Lower leg skin (tissue), 3 donors: ENCODE measurements at regions not wholly inside any gene's neighbourhood (a gene's known extent, or its start where the extent isn't known, plus 50 kb on each side); places are given as distances from the start of the nearest gene placed in this dataset.

Experiments used
- POLR2A ChIP-seq, 2 donors: fragments of 450-650 bp; IDR thresholded peaks; one replicate each; pipeline ENCODE4 v1.6.1; 2016 to 2017; ENCODE audit warnings: antibody characterized with exemption in 2 of 2, mild to moderate bottlenecking in 1 of 2, moderate library complexity in 1 of 2
- TF ChIP-seq, protein P1 (sequence below), 3 donors: fragments of 450-650 bp; IDR thresholded peaks; one replicate each; pipeline ENCODE4 v1.5.1; 2016; ENCODE audit warnings: antibody characterized with exemption in 3 of 3, mild to moderate bottlenecking in 3 of 3, moderate library complexity in 2 of 3

DNA sequence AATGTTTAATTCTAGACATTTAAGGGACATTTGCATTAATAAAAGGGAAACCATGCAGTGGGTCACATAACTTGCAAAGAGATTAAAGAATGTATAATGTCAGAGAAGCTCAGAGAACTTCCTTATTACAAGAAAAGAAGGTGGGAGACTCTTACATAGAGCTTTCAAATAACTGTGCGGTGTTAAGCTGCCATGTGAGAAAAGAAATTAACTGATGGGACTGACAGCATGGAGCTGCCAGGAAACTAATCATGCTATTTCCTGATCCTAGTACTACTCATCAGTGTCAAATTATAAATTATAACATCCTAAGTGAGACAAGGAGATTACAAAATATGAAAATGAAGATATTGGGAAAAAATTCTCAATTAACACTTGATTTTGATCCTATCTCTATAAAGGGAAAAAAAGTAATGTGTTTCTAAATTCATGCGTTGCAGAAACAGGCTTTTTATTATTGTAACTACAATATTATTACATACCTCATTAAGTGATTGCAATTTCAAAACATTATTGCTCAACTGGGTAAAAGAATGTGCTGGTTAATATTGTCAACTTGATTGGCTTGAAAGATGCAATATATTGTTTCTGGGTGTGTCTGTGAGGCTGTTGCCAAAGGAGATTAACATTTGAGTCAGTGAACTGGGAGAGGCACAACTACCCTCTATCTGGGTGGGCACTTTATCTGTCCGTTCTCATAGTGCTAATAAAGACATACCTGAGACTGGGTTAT, 609.5 kb upstream of the NUDT12 start:
- TF ChIP-seq, protein P1, sequence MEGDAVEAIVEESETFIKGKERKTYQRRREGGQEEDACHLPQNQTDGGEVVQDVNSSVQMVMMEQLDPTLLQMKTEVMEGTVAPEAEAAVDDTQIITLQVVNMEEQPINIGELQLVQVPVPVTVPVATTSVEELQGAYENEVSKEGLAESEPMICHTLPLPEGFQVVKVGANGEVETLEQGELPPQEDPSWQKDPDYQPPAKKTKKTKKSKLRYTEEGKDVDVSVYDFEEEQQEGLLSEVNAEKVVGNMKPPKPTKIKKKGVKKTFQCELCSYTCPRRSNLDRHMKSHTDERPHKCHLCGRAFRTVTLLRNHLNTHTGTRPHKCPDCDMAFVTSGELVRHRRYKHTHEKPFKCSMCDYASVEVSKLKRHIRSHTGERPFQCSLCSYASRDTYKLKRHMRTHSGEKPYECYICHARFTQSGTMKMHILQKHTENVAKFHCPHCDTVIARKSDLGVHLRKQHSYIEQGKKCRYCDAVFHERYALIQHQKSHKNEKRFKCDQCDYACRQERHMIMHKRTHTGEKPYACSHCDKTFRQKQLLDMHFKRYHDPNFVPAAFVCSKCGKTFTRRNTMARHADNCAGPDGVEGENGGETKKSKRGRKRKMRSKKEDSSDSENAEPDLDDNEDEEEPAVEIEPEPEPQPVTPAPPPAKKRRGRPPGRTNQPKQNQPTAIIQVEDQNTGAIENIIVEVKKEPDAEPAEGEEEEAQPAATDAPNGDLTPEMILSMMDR (IDR thresholded peaks at IDR 0.05) = no peak
- TF ChIP-seq POLR2A (IDR thresholded peaks at IDR 0.05) = no peak
